B cell (primary cell): ENCODE measurements at regions not wholly inside any gene's neighbourhood (a gene's known extent, or its start where the extent isn't known, plus 50 kb on each side); places are given as distances from the start of the nearest gene placed in this dataset.

ENCODE experiments used
- ATAC-seq: fragments of 200-7000 bp; cut with Tn5 transposase; one replicate; pipeline ENCODE4 v1.10.0; 2021; ENCODE audit warnings: low read depth, mild to moderate bottlenecking, moderate number of reproducible peaks, moderate library complexity
- CTCF ChIA-PET: fragments of 350-600 bp; sonication (Branson Sonifier 250); formaldehyde crosslinking; loops from one replicate; lab custom pipeline; 2021; ENCODE audit warnings: antibody characterized with exemption, inconsistent platforms; lab: Charles Lee
- POLR2A ChIA-PET: fragments of 350-600 bp; sonication (Branson Sonifier 250); formaldehyde crosslinking; loops from one replicate; lab custom pipeline; 2021; ENCODE audit warnings: antibody characterized with exemption; lab: Charles Lee
- DNase-seq: peaks from one replicate; pipeline ENCODE4 v3.0.0; 2013
- H2AFZ ChIP-seq: 2 replicates; pipeline ENCODE4 v1.6.1; 2012; ENCODE audit warnings: mild to moderate bottlenecking, low read depth, low read length; ENCODE audit not compliant: insufficient read depth, poor library complexity, severe bottlenecking
- H3K27ac ChIP-seq, 2 donors: 1 replicate in 1 of 2; 2 replicates in 1 of 2; pipeline ENCODE4 v1.5.1; 2012 to 2013; ENCODE audit warnings: low read length in 2 of 2, mild to moderate bottlenecking in 2 of 2, moderate library complexity in 1 of 2
- H3K27me3 ChIP-seq, 4 experiments: fragments of 200-600 bp in 1 of 4; sonication (generic) in 1 of 4; replicated peaks in 1 of 4; 1 replicate in 2 of 4; 2 replicates in 2 of 4; pipeline versions ENCODE4 v1.6.1 to v1.7.0; 2013 to 2016; ENCODE audit warnings: low read length in 3 of 4, mild to moderate bottlenecking in 2 of 4, mixed read lengths in 1 of 4, moderate library complexity in 1 of 4; ENCODE audit not compliant: insufficient read depth in 4 of 4, control insufficient read depth in 3 of 4; ENCODE audit errors: control extremely low read depth in 1 of 4
- H3K36me3 ChIP-seq, 2 experiments: replicated peaks in 1 of 2; 1 replicate in 1 of 2; 2 replicates in 1 of 2; pipeline versions ENCODE4 v1.6.1 to v1.7.1; 2013; ENCODE audit warnings: low read length in 1 of 2; ENCODE audit not compliant: insufficient read depth in 2 of 2, control insufficient read depth in 1 of 2; ENCODE audit errors: control extremely low read depth in 1 of 2, extremely low read depth in 1 of 2
- H3K4me1 ChIP-seq, 2 donors: fragments of 200-600 bp in 1 of 2; sonication (generic) in 1 of 2; 1 replicate in 1 of 2; 2 replicates in 1 of 2; pipeline versions ENCODE4 v1.5.1 to v1.6.1; 2013 to 2017; ENCODE audit warnings: low read length in 2 of 2; ENCODE audit not compliant: control insufficient read depth in 2 of 2, insufficient read depth in 2 of 2
- H3K4me2 ChIP-seq: replicated peaks from 2 replicates; pipeline ENCODE3; 2012; ENCODE audit warnings: mild to moderate bottlenecking, low read depth, low read length; ENCODE audit not compliant: poor library complexity, severe bottlenecking
- H3K4me3 ChIP-seq, 5 experiments: fragments of 200-600 bp in 1 of 5; sonication (generic) in 1 of 5; 1 replicate in 3 of 5; 2 replicates in 2 of 5; pipeline versions ENCODE4 v1.5.1 to v1.7.0; 2011 to 2016; ENCODE audit warnings: low read length in 4 of 5, mild to moderate bottlenecking in 4 of 5, low read depth in 2 of 5, control low read depth in 1 of 5, moderate library complexity in 1 of 5; ENCODE audit not compliant: insufficient read depth in 1 of 5; ENCODE audit errors: control extremely low read depth in 1 of 5, extremely low read depth in 1 of 5
- H3K79me2 ChIP-seq: fragments of 200-600 bp; sonication (generic); one replicate; pipeline ENCODE4 v1.6.0; 2016; ENCODE audit warnings: low read length; ENCODE audit not compliant: control insufficient read depth, insufficient read depth
- H3K9ac ChIP-seq: fragments of 200-600 bp; sonication (generic); 2 replicates; pipeline ENCODE4 v1.6.1; 2017; ENCODE audit warnings: mild to moderate bottlenecking, low read length, moderate library complexity
- H3K9me3 ChIP-seq, 3 donors: one replicate each; pipeline versions ENCODE4 v1.6.1 to v1.7.1; 2013; ENCODE audit warnings: low read length in 2 of 3; ENCODE audit not compliant: control insufficient read depth in 2 of 3, insufficient read depth in 1 of 3; ENCODE audit errors: control extremely low read depth in 1 of 3
- H4K20me1 ChIP-seq: 2 replicates; pipeline ENCODE4 v1.6.0; 2012; ENCODE audit warnings: mild to moderate bottlenecking, low read length; ENCODE audit not compliant: insufficient read depth, control insufficient read depth, poor library complexity, severe bottlenecking
- H3K27ac Mint-ChIP-seq: one replicate; pipeline ENCODE4 v1.8.0; 2021; ENCODE audit warnings: mixed read lengths
- H3K27me3 Mint-ChIP-seq: one replicate; pipeline ENCODE4 v1.8.0; 2021; ENCODE audit warnings: mixed read lengths
- H3K4me1 Mint-ChIP-seq: one replicate; pipeline ENCODE4 v1.8.0; 2021; ENCODE audit warnings: mixed read lengths
- H3K4me3 Mint-ChIP-seq: one replicate; pipeline ENCODE4 v1.8.0; 2021; ENCODE audit warnings: mixed read lengths
- H3K9me3 Mint-ChIP-seq: one replicate; pipeline ENCODE4 v1.8.0; 2022; ENCODE audit warnings: mixed read lengths; ENCODE audit not compliant: insufficient read depth
- EZH2 ChIP-seq: IDR thresholded peaks from 2 replicates; pipeline ENCODE4 v1.6.1; 2012; ENCODE audit warnings: borderline replicate concordance, low read depth, mild to moderate bottlenecking, moderate library complexity, low read length; ENCODE audit not compliant: insufficient read depth, poor library complexity, severe bottlenecking
- WGBS: methylation state at CpG from one replicate; pipeline ENCODE4 v1.1.5; 2013; ENCODE audit warnings: missing lambda C conversion rate; ENCODE audit not compliant: insufficient coverage; 5-methylcytosine and 5-hydroxymethylcytosine counted together
- intact Hi-C: fragments of 100-400 bp; cut with micrococcal nuclease; formaldehyde crosslinking; loops from one replicate; pipeline ENCODE4 v1.10.0; 2022
- TF ChIP-seq, protein P1 (sequence below): fragments of 200-600 bp; IDR thresholded peaks from one replicate; pipeline ENCODE4 v1.8.0; 2022; ENCODE audit warnings: antibody characterized with exemption, mild to moderate bottlenecking

DNA sequence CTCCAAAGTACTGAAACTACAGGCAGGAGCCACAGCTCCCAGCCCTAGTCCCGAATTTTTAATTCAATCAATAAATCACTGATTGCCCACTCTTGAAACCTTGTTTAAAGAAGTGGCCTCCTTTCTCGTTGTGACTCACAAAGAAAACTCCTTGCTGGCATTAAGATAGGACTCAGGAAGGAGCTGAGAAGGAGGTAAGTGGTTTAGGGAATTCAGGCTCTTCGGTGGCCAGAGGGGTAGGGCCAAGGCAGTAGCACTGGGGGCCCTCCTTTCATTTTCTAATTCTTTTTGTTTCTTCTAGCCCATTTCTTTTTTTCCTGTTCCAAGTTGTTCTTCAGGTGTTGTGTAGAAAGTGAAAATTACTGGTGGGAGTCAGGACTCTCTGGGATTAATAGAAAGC is 86.2 kb upstream of the OR9Q1 start:
- Mint-ChIP-seq H3K27me3 (peaks cover 10% of the 10 kb centered on the region), H3K27ac (no peak overlapping the region), H3K4me1 (no peaks in the 10 kb centered on the region), H3K9me3 (no peaks in the 10 kb centered on the region), H3K4me3 (no peak overlapping the region)
- no peaks in the 10 kb centered on the region for H3K9me3 ChIP-seq
- no peaks in the 10 kb centered on the region for H3K36me3 ChIP-seq
- no peak overlapping the region for H3K4me2 ChIP-seq
- H3K27me3 ChIP-seq: peaks cover 0 to 7% (median under 1%) of the 10 kb centered on the region in 4 experiments
- ChIA-PET CTCF (no interaction called here), POLR2A (no interaction called here)
- DNase-seq: no peak
- H3K79me2 ChIP-seq: no peaks in the 10 kb centered on the region
- no peak overlapping the region for H3K27ac ChIP-seq
- H3K4me1 ChIP-seq: no peaks in the 10 kb centered on the region
- no peaks in the 10 kb centered on the region for H4K20me1 ChIP-seq
- no peak overlapping the region for H3K4me3 ChIP-seq
- H2AFZ ChIP-seq: no peak overlapping the region
- intact Hi-C loops: no loop called here
- TF ChIP-seq EZH2: no peak
- TF ChIP-seq, protein P1, sequence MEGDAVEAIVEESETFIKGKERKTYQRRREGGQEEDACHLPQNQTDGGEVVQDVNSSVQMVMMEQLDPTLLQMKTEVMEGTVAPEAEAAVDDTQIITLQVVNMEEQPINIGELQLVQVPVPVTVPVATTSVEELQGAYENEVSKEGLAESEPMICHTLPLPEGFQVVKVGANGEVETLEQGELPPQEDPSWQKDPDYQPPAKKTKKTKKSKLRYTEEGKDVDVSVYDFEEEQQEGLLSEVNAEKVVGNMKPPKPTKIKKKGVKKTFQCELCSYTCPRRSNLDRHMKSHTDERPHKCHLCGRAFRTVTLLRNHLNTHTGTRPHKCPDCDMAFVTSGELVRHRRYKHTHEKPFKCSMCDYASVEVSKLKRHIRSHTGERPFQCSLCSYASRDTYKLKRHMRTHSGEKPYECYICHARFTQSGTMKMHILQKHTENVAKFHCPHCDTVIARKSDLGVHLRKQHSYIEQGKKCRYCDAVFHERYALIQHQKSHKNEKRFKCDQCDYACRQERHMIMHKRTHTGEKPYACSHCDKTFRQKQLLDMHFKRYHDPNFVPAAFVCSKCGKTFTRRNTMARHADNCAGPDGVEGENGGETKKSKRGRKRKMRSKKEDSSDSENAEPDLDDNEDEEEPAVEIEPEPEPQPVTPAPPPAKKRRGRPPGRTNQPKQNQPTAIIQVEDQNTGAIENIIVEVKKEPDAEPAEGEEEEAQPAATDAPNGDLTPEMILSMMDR: no peak
- WGBS: no CpG with 5 or more reads among the region's 3 CpGs
- ATAC-seq: no peak
- H3K9ac ChIP-seq: no peak overlapping the region

DNA sequence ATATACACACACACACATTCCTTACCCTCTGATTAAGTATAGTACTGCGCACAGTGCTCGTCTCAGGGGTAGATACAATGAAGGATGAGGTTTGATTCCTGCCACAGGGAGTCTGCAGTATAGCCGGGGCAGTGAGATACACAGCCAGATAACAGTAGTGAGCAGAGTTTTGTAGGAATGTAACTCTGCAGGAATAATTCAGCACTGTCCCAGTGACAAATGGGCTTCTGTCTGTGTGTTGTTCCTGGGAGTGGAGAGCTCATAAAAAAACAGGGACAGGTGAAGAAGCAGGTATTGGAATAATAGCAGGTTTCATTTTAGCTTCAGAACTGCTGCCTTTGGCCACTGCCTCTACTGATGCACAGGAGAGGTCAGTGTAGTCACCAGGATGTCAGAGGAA is 85.3 kb upstream of the OR9Q1 start:
- peaks cover 14% of the 10 kb centered on the region for H3K27me3 Mint-ChIP-seq
- no peaks in the 10 kb centered on the region for H3K9me3 Mint-ChIP-seq
- ChIA-PET POLR2A (no interaction called here), CTCF (no interaction called here)
- no peak for TF ChIP-seq EZH2
- TF ChIP-seq, protein P1: no peak
- Histone ChIP-seq H2AFZ (no peak overlapping the region), H3K27me3 (peaks cover 0 to 5% (median under 1%) of the 10 kb centered on the region in 4 experiments), H3K4me2 (no peak overlapping the region), H3K9me3 (no peaks in the 10 kb centered on the region), H3K4me1 (no peaks in the 10 kb centered on the region), H3K79me2 (no peaks in the 10 kb centered on the region), H3K4me3 (no peak overlapping the region), H3K36me3 (no peaks in the 10 kb centered on the region), H3K9ac (no peak overlapping the region), H4K20me1 (no peaks in the 10 kb centered on the region), H3K27ac (no peak overlapping the region)
- intact Hi-C loops: no loop called here
- no peak overlapping the region for H3K27ac Mint-ChIP-seq
- ATAC-seq: no peak
- 73% methylated on average over 3 of the region's 3 CpGs for WGBS
- no peak overlapping the region for H3K4me3 Mint-ChIP-seq
- H3K4me1 Mint-ChIP-seq: no peaks in the 10 kb centered on the region
- no peak for DNase-seq
